NCI-H1436 treated with DMSO at 0.1 percent for 48 hours (cell line): ENCODE measurements at regions not wholly inside any gene's neighbourhood (a gene's known extent, or its start where the extent isn't known, plus 50 kb on each side); places are given as distances from the start of the nearest gene placed in this dataset.
"Not testable (repeated sequence)": the region's sequence is repeated elsewhere in the genome, so short reads cannot be mapped to it uniquely, and the experiment has no call there.

Source experiments
- DNase-seq: peaks from one replicate; lab custom pipeline; 2025; lab: John Stamatoyannopoulos, UW

- DNase-seq, result no peak
These were observed 292.4 kb upstream of the SGO1 start for GRCh38 chr3:20478436-20478835.

- DNase-seq, result not testable (repeated sequence)
These were observed 278.2 kb upstream of the SGO1 start for GRCh38 chr3:20464237-20464636.

- DNase-seq, result no peak
These were observed 276.7 kb upstream of the SGO1 start for GRCh38 chr3:20462723-20463122.

- DNase-seq, result no peak
These were observed 276.2 kb upstream of the SGO1 start for GRCh38 chr3:20462226-20462625.

- no peak for DNase-seq
These were observed 273.1 kb upstream of the SGO1 start for GRCh38 chr3:20458994-20459716.

GRCh38 chr3:20456511-20456910, 270.5 kb upstream of the SGO1 start:
- DNase-seq, result no peak

- DNase-seq, result no peak
These were observed 265.2 kb upstream of the SGO1 start for GRCh38 chr3:20451170-20451569.

- no peak for DNase-seq
These were observed 264.6 kb upstream of the SGO1 start for GRCh38 chr3:20450611-20451010.

- DNase-seq, result no peak
These were observed 256.8 kb upstream of the SGO1 start for GRCh38 chr3:20442846-20443245.

GRCh38 chr3:20427268-20427667, 241.3 kb upstream of the SGO1 start:
- DNase-seq, result not testable (repeated sequence)

GRCh38 chr3:20425138-20425537, 239.1 kb upstream of the SGO1 start:
- DNase-seq, result no peak

- no peak for DNase-seq
These were observed 238.1 kb upstream of the SGO1 start for GRCh38 chr3:20424086-20424485.

- DNase-seq, result no peak
These were observed 236.4 kb upstream of the SGO1 start for GRCh38 chr3:20422391-20422790.

- DNase-seq, result no peak
These were observed 231.5 kb upstream of the SGO1 start for GRCh38 chr3:20417388-20418108.

GRCh38 chr3:20406611-20407011, 220.6 kb upstream of the SGO1 start:
- no peak for DNase-seq

- no peak for DNase-seq
These were observed 219.7 kb upstream of the SGO1 start for GRCh38 chr3:20405744-20406143.

- no peak for DNase-seq
These were observed 219.2 kb upstream of the SGO1 start for GRCh38 chr3:20405231-20405630.

GRCh38 chr3:20404741-20405100, 218.7 kb upstream of the SGO1 start:
- no peak for DNase-seq

GRCh38 chr3:20403986-20404740, 218.2 kb upstream of the SGO1 start:
- no peak for DNase-seq

GRCh38 chr3:20401253-20401652, 215.2 kb upstream of the SGO1 start:
- DNase-seq, result no peak

GRCh38 chr3:20400686-20401085, 214.7 kb upstream of the SGO1 start:
- DNase-seq, result no peak

- no peak for DNase-seq
These were observed 214.3 kb upstream of the SGO1 start for GRCh38 chr3:20400281-20400680.

- no peak for DNase-seq
These were observed 210.3 kb upstream of the SGO1 start for GRCh38 chr3:20396335-20396734.
